ENCODE measurements at regions not wholly inside any gene's neighbourhood (a gene's known extent, or its start where the extent isn't known, plus 50 kb on each side); places are given as distances from the start of the nearest gene placed in this dataset.

- no peak for ATAC-seq
- no peak overlapping the region for H3K4me2 ChIP-seq (ENCODE audit: low read length)
- H4K20me1 ChIP-seq (ENCODE audit: insufficient read depth), result no peaks in the 10 kb centered on the region
- no peak for TF ChIP-seq MAX (IDR thresholded peaks at IDR 0.05)
- TF ChIP-seq ELF1 (IDR thresholded peaks at IDR 0.05; ENCODE audit: borderline replicate concordance, low read depth), result no peak
- TF ChIP-seq CEBPB (IDR thresholded peaks at IDR 0.05; ENCODE audit: low read depth), result no peak
- TF ChIP-seq TCF7L2 (IDR thresholded peaks at IDR 0.05; ENCODE audit: borderline replicate concordance, extremely low read depth, insufficient read depth, insufficient read length), result no peak
- no peak for TF ChIP-seq YY1 (IDR thresholded peaks at IDR 0.05; ENCODE audit: extremely low read depth, insufficient replicate concordance, low read depth, low read length)
- no peak for TF ChIP-seq EZH2 (IDR thresholded peaks at IDR 0.05)
- no peak for TF ChIP-seq POLR2AphosphoS5 (IDR thresholded peaks at IDR 0.05; ENCODE audit: low read depth, low read length)
- no peak for TF ChIP-seq SIN3A (IDR thresholded peaks at IDR 0.05; ENCODE audit: low read depth)
- no peak for TF ChIP-seq REST (IDR thresholded peaks at IDR 0.05; ENCODE audit: low read depth)
- TF ChIP-seq EZH2phosphoT487 (IDR thresholded peaks at IDR 0.05; ENCODE audit: borderline replicate concordance), result no peak
- TF ChIP-seq CBX3 (IDR thresholded peaks at IDR 0.05; ENCODE audit: low read depth), result no peak
- TF ChIP-seq RAD21 (IDR thresholded peaks at IDR 0.05; ENCODE audit: low read depth), result no peak
- H2AFZ ChIP-seq (ENCODE audit: low read depth, low read length, poor library complexity, severe bottlenecking), result no peak overlapping the region
- H3K9ac ChIP-seq (ENCODE audit: low read length), result no peak overlapping the region
- no peak overlapping the region for H3K4me3 ChIP-seq (replicated peaks in 1 of 2; ENCODE audit: low read depth in 1 of 2, low read length in 2 of 2)
- no peaks in the 10 kb centered on the region for H3K9me2 ChIP-seq (ENCODE audit: insufficient read depth)
- H3K36me3 ChIP-seq (ENCODE audit: control insufficient read depth in 1 of 2, insufficient read depth in 2 of 2, low read length in 2 of 2), result no peaks in the 10 kb centered on the region
- no peak for DNase-seq (ENCODE audit: low read depth, low spot score)
- H3K27ac ChIP-seq (ENCODE audit: low read depth, low read length), result no peak overlapping the region
- ChIA-PET RAD21 (ENCODE audit: low non-redundant PET in 1 of 2, low total read pairs in 2 of 2, uncharacterized antibody in 2 of 2, unreplicated experiment in 2 of 2) (no interaction called here), POLR2A (no interaction called here), CTCF (no interaction called here)
- intact Hi-C loops (cut with micrococcal nuclease), result no loop called here
- BruUV-seq (replicated peaks), result no TSS peak
- no peaks in the 10 kb centered on the region for H3K79me2 ChIP-seq (ENCODE audit: insufficient read depth, low read length)
- H3K27me3 ChIP-seq (ENCODE audit: insufficient read depth, low read length), result no peaks in the 10 kb centered on the region
- no peaks in the 10 kb centered on the region for H3K4me1 ChIP-seq (ENCODE audit: control insufficient read depth in 1 of 2, insufficient read depth in 2 of 2, low read length in 2 of 2)
- no peaks in the 10 kb centered on the region for H3K9me3 ChIP-seq (ENCODE audit: control insufficient read depth in 1 of 2, insufficient read depth in 1 of 2, low read depth in 1 of 2, low read length in 2 of 2)
Observed at GRCh38 chr6:40817369-40817768, 221.7 kb downstream of the UNC5CL start.

Measured in HCT116 (cell line).